Cardiac fibroblast (primary cell): ENCODE measurements at regions not wholly inside any gene's neighbourhood (a gene's known extent, or its start where the extent isn't known, plus 50 kb on each side); places are given as distances from the start of the nearest gene placed in this dataset.

Experiments
- DNase-seq, 2 donors: peaks; one replicate each; pipeline versions ENCODE4 v3.0.0 to v3.0.0-alpha.2; 2010; ENCODE audit warnings: low read depth in 2 of 2
- H3K4me3 ChIP-seq, 2 donors: replicated peaks in 1 of 2; 1 replicate in 1 of 2; 2 replicates in 1 of 2; pipeline ENCODE4 v1.5.1; 2011; ENCODE audit warnings: low read depth in 2 of 2, low read length in 2 of 2, mild to moderate bottlenecking in 2 of 2, moderate library complexity in 1 of 2
- CTCF ChIP-seq: IDR thresholded peaks from one replicate; pipeline ENCODE4 v1.5.1; 2011; ENCODE audit warnings: low read depth, mild to moderate bottlenecking, low read length, inconsistent platforms

GRCh38 chr5:107184871-107185270 lies 485.9 kb downstream of the EFNA5 start:
- DNase-seq: no peak
- TF ChIP-seq CTCF: no peak
- H3K4me3 ChIP-seq: no peak overlapping the region

- H3K4me3 ChIP-seq: no peak overlapping the region
- no peak for TF ChIP-seq CTCF
- no peak for DNase-seq
These were observed 486.7 kb downstream of the EFNA5 start for GRCh38 chr5:107184066-107184465.

- DNase-seq: no peak
- no peak for TF ChIP-seq CTCF
- no peak overlapping the region for H3K4me3 ChIP-seq
These were observed 500.1 kb downstream of the EFNA5 start for GRCh38 chr5:107170620-107171019.

- no peak for DNase-seq
- no peak for TF ChIP-seq CTCF
- H3K4me3 ChIP-seq: no peak overlapping the region
These were observed 500.9 kb downstream of the EFNA5 start for GRCh38 chr5:107169867-107170266.

- TF ChIP-seq CTCF: no peak
These were observed 501.6 kb downstream of the EFNA5 start for GRCh38 chr5:107168848-107169752.

GRCh38 chr5:107168086-107168485 lies 502.7 kb downstream of the EFNA5 start:
- H3K4me3 ChIP-seq: no peak overlapping the region
- no peak for DNase-seq
- no peak for TF ChIP-seq CTCF

More at GRCh38 chr5:107168848-107169752, 501.6 kb downstream of the EFNA5 start:
- no peak for DNase-seq
- no peak overlapping the region for H3K4me3 ChIP-seq

- DNase-seq: no peak
These were observed 505.4 kb downstream of the EFNA5 start for GRCh38 chr5:107165296-107165695.

More at GRCh38 chr5:107165296-107165695, 505.4 kb downstream of the EFNA5 start:
- no peak overlapping the region for H3K4me3 ChIP-seq
- no peak for TF ChIP-seq CTCF
